SK-N-MC (cell line): ENCODE measurements at regions not wholly inside any gene's neighbourhood (a gene's known extent, or its start where the extent isn't known, plus 50 kb on each side); places are given as distances from the start of the nearest gene placed in this dataset.

ENCODE experiments used
- EZH2 ChIP-seq: fragments of 200-600 bp; sonication (generic); IDR thresholded peaks from one replicate; pipeline ENCODE4 v1.6.1; 2017; ENCODE audit warnings: antibody characterized with exemption
- POLR2AphosphoS5 ChIP-seq: IDR thresholded peaks from 2 replicates; pipeline ENCODE4 v1.6.1; 2012; ENCODE audit warnings: mild to moderate bottlenecking, low read depth, low read length, borderline replicate concordance

DNA sequence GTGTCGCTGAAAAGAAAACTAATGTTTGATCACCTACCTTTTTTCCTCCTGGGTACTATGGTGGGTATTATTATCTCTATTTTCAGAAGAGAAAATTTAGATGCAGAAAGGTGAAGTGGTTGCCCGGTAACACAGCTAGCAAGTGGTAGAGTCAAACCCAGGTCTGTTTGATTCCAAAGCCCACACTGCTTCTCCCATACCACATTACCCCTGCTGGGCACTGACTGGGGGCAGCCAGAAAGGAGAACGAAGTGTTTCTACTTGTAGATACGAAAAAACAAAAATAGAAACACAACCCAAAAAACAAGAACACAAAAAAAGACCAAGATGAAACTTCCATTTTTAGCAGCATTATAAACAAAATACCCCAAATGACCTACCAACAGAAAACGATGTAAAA, 142.2 kb downstream of the SLC41A2 start:
- TF ChIP-seq POLR2AphosphoS5, result no peak
- no peak for TF ChIP-seq EZH2
